Astrocyte of the spinal cord (primary cell): ENCODE measurements at regions not wholly inside any gene's neighbourhood (a gene's known extent, or its start where the extent isn't known, plus 50 kb on each side); places are given as distances from the start of the nearest gene placed in this dataset.

ENCODE experiments used
- DNase-seq: peaks from one replicate; pipeline ENCODE4 v3.0.0; 2011; ENCODE audit warnings: low read depth, low spot score
- H3K4me3 ChIP-seq: 2 replicates; pipeline ENCODE4 v1.5.1; 2011; ENCODE audit warnings: low read depth, mild to moderate bottlenecking, low read length, moderate library complexity
- CTCF ChIP-seq: IDR thresholded peaks from 2 replicates; pipeline ENCODE4 v1.5.1; 2012; ENCODE audit warnings: low read depth, mild to moderate bottlenecking, low read length, inconsistent platforms
- in situ Hi-C: cut with HindIII; loops from 2 replicates; pipeline ENCODE4 v1.10.0; 2017; ENCODE audit warnings: low sequenced_read_pairs

GRCh38 chr9:115913696-115914095, 239.9 kb upstream of the PAPPA start:
- H3K4me3 ChIP-seq = no peak overlapping the region
- peak; percentile 39 for DNase-seq
- in situ Hi-C loops = no loop called here
- TF ChIP-seq CTCF = no peak

- H3K4me3 ChIP-seq = no peak overlapping the region
- in situ Hi-C loops = no loop called here
- no peak for DNase-seq
- TF ChIP-seq CTCF = no peak
Measured at GRCh38 chr9:115914291-115914690, 239.3 kb upstream of the PAPPA start.

- no peak for DNase-seq
- no peak for TF ChIP-seq CTCF
- no peak overlapping the region for H3K4me3 ChIP-seq
- in situ Hi-C loops = no loop called here
Measured at GRCh38 chr9:115921301-115921700, 232.3 kb upstream of the PAPPA start.

GRCh38 chr9:115922444-115922843, 231.1 kb upstream of the PAPPA start:
- in situ Hi-C loops = no loop called here
- DNase-seq = no peak
- no peak for TF ChIP-seq CTCF

GRCh38 chr9:115923410-115923809, 230.2 kb upstream of the PAPPA start:
- TF ChIP-seq CTCF = no peak
- DNase-seq = no peak
- no peak overlapping the region for H3K4me3 ChIP-seq
- in situ Hi-C loops = no loop called here

More at GRCh38 chr9:115922444-115922843, 231.1 kb upstream of the PAPPA start:
- H3K4me3 ChIP-seq = no peak overlapping the region

GRCh38 chr9:115923903-115924668, 229.5 kb upstream of the PAPPA start:
- TF ChIP-seq CTCF = no peak
- DNase-seq = peak; percentile 89
- in situ Hi-C loops = no loop called here
- no peak overlapping the region for H3K4me3 ChIP-seq
